ENCODE measurements at regions not wholly inside any gene's neighbourhood (a gene's known extent, or its start where the extent isn't known, plus 50 kb on each side); places are given as distances from the start of the nearest gene placed in this dataset.

DNA sequence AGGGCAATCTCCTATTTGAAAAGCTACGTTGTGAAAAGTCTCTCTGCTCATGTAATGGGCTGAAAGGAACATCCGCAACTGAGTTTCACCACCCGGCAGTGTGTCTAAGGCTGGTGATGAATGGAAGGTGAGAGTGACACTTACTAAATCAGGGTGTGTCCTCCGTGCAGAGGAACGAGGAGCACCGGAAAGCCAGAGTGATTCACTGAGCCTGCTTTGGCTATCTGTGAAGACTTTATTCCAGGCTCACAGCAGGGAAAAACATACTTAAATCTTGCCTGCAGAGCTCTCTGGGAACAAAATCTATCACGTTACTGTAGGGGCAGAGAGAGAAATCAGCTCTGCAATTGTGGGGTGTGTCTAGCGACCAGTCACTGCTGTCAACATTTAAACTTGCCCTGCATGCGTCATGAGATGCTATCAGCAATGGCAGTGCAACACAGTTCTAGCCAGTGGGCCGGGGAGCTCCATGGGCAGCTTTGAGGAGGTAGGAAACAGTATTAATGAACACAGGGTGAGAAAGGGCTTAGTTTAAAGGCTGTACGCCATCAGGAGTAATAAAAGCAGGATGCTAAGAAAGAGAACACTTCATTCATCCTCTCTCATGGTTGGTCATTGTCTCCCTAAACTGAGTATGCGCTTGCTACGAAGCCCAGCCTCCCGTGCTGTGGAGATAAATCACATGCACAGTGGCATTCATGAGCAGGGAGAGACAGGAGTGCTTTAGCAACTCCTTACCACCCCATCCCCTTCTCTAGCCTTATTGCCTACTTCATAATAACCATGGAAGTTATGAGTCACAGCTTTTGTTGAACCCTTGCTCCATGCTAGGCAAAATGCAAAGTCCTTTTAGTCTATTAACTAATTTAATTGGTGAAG is 542.7 kb upstream of the ADAMTS9 start:
- DNase-seq, result no peak

DNA sequence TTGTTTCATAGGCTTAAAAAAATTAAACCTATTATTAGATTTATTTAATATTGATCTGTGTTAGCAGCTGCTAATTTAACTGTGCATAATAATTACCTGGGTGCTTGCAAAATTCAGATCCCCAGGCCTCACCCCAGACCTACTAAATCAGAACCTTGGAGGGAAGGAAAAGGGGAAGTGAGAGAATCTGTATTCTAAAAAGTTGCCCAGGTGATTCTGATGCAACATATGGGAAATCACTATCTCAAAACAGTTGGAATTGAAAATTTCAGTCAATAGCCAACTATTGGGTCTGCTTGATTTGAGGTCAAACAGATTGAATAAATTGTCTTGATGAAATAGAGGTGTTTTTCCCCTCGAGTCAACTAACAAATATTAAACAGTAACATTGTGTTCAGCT is 538.5 kb upstream of the ADAMTS9 start:
- no peak for DNase-seq

DNA sequence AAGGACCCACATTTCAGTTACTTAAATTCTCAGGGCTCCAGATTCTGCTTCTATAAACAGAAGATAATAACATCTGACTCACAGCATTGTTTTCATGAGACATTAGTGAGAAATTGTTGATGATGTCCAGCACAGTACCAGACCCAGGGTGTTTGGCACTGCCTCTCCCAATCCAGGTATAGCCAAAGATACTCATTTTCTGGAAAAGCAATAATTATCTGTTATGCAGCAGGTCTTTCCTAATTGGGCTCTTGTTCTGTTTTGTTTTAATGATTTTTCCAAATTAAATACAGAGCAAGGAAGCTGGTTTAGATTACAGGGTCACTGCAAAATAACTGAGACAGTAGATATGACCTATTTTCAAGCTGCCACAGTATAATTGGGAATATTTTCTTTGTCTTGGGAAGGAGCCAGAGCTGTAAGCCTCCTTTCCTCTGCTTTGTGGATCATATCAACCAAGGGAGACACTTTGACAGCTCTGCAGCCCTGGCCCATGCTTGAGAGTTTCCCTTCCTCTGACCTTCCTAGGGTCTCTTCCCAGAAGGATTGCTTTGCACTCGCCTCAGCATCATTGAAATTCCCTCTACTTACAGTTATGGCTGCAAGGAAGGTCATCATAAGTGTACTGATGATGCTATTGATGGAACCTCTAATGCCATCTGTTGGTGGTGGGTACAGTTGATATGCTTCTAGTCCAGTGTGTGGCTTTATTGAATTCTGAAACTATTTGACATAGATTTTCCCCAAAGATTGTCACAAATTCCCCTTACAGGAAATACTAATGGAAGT is 522.4 kb upstream of the ADAMTS9 start:
- no peak for DNase-seq

DNA sequence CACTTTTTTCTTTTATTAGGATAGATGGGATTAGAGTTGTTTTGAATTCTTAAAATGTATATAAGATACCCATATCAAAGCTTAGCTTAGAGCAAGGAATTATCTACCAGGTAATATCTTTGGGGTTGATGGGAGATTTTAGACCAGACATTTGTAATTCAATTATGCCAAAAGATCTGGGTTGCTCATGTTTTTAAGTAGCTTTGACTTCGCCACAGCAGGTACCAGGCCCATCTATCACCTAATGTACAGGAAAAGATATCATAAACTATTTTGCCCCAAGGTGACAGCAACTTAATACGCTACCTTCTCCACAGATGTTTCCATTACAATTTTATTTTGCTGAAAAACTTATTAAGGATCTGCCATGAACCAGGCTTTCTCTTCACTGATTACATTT is 514.6 kb upstream of the ADAMTS9 start:
- no peak for DNase-seq

DNA sequence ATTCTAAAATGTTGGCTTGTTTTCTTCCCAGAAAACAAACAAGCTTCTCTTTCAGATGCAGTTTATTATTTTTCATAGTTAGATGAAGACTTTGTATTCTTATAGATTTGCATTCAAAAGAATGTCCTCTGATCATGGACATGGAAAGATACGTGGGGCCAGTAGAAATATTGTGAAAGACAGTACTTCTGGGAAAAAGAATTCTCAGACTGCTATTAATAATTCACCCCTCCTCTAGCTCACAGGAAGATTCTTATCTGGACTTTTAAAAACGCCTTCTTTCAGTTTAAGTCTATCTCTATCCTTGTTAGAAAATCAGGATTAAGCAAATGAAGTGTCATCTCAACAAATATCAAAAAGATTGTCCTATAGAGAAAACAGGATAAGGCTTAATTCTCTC is 514.1 kb upstream of the ADAMTS9 start:
- no peak for DNase-seq

DNA sequence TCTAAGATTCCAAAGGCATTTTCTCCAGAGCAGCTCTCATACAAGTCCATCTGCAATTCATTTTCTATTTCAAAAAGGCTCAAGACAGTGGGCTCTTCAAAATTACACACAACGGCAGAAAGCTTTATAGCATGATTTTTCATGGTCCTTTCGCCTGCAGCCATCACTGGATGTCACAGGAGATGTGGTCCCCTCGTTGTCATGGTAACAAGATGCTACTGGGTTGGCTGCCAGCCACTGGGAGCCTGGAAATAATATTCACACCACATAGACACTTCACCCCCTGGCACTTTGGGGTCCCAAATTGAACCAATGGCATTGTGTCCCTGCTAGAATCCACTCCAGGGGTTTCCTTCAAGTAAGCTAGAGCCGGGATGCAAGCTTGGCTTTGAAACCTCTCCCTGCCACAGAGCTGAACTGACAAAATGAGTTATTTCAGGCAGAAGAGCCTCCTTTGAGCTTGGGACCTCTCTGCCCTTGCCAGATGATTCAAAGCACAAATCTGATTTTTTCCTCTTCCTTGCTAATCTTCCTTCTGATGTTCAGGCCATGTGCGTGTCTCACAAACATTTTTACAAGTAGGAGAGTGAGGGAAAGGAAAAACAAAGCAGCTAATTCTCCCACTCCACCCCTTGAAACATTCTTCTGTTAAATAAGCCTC is 512.6 kb upstream of the ADAMTS9 start:
- DNase-seq, result no peak

DNA sequence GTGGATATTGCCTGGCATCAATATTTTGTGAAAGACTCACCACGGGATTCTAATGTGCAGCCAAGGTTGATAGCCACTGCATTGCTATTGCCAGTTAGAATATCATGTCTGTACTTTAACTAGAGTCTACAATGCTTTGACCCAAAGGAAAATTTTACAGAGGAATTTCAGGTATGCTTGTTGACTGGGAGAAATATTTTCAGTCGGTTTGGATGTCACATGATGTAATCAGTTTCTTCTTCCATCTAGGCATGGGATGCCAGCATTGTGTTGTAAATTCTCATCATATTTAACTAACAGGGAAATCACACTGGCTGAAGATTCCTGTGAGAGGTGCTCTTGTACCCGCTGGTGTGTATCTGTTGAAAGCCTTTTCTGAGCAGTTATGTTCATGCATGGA is 508.9 kb upstream of the ADAMTS9 start:
- DNase-seq, result no peak

DNA sequence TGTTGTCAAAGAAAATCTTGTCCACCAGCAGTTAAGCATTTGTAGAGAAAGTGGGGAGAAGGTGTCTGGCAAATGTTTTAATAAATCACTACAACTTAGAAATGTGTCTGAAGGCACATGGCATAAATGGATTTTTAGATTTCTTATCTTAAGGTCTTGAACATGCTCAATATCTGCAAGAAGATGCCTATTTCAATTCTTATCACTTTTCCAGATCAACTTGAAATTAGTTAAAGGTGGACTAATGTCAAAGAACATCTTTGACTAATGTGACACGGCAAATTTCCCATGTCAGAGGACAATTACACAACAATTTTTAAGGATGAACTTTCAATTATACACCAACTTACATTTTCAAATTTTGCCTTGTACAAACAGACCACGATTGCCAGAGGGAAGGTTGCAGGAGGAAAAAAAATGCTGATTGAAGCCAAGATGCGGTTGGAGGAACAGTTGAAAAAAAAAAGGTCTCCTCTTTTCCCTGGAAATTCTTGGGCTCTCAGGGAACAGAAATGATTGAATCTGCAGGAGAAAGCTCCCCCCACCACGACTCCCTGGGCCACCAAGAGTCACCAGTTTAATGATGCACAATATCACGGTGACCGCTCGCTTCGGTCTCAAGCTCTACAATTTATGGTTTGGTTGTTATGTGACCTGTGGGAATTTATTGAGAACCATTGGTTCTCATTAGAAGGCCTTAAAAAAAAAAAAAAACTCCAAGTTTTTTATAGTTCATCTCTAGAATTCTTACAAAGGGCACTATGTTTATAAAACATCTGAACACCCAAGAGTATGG is 507.6 kb upstream of the ADAMTS9 start:
- DNase-seq, result no peak

DNA sequence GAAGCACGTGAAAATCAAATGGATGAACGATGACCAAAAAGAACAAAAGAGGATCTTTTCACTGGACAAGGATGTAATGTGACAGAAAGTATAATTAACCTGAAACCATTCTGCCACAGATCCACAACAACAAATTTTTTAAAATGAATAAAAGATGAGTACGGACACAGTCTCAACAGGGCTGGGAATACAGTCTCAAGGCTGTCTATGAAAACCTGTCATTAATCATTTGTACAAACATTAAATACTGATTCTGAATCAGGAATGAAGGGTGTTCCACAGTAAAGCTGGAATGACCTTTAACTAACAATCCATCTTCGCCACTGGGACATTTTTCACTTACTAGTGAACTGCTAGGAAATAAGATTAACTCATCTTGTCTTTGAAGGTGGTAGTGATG is 506.9 kb upstream of the ADAMTS9 start:
- no peak for DNase-seq

DNA sequence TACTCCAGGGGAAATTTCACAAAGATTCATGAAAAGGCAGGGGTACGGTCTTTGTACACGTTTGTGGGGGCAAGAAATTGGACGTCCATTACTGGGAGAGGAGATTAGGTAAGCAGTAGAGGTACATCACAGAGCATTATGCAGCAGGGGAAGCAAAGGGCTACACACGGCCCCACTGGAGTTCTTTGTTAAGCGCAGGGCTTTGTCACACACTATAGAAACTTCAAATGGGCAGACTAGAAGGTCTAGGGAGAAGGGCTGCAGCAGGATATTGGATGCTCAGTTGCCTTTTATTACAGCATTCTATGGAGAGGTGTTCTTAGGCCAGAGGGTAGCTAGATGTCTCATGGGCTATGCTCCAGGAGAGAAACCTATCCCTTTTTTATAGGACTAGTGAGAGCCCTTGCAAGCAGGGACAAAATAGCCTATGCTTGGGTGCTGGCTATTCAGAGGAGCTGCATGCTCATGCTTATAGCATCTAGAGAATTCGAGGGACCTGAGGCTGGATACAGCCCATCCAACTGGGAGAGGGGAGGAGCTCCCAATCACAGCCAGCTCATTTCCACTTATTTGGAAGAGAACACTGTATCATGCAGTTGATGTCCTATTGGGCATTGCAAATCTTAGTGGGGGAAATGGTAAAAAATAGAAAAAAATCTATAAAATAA is 506.4 kb upstream of the ADAMTS9 start:
- no peak for DNase-seq

DNA sequence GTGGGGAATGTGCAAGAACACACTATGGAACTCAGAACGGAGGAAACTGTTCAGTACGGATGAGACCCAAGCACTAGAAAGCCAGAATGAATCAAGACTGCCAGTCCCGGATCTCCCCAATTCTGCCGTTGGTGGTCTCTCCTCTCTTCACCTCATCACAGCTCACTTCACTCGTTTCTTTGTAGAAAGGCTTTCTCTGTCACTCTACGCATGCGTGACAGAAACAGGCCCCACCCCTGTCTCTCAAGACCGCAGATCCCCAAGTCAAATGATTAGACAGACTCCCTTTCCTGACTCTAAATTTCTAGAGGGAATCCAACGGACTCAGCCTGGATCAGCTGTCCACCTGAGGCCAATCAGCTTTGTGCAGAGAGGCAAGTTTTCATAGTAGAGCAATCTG is 505.7 kb upstream of the ADAMTS9 start:
- no peak for DNase-seq

DNA sequence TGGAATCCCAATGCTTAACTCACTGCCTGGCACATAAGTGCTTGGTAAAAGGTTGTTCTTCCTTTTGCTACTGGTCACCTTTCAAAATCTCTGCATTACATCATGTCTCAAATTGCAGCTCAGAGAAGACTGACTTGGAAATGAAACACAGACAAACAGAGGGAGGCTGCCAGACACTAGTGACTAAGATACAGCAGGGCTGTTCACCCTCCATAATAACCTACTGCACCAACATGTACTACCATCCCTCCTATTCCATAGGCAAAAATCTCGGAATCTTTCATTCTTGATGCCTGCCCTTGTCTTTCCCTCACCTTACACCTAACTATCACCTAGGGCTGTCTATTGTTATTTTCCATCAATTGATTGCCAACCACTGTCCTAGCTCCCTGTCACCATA is 502.3 kb upstream of the ADAMTS9 start:
- no peak for DNase-seq

DNA sequence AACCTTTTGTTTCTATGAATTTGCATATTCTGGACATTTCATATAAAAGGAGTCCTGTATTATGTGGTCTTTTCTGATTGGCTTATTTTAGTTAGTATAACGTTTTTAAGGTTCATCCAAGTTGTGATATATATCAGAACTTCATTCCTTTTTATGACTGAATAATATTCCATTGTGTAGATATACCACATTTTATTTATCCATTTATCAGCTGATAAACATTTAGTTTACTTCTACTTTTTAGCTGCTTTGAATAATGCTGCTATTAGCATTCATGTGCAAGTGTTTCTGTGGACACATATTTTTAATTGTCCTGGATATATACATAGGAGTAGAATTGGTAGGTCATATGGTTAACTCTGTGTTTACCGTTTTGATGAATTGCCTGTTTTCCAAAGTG is 498.5 kb upstream of the ADAMTS9 start:
- no peak for DNase-seq

DNA sequence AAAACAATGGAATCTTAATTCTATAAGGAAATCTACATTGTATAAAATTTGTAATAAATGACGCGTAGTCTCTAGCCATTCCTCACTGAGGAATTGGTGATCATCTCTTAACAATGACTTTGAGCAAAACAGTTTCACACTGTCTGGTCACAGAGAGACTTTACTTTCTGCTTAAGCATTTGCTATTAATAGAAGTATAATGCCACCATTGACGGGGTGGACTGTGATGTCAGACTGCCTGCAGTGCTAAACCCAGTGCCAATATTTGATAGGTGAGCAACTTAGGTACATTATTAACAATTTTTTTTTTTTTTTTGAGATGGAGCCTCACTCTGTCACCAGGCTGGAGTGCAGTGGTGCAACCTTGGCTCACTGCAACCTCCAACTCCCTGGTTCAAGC is 494.9 kb upstream of the ADAMTS9 start:
- no peak for DNase-seq

DNA sequence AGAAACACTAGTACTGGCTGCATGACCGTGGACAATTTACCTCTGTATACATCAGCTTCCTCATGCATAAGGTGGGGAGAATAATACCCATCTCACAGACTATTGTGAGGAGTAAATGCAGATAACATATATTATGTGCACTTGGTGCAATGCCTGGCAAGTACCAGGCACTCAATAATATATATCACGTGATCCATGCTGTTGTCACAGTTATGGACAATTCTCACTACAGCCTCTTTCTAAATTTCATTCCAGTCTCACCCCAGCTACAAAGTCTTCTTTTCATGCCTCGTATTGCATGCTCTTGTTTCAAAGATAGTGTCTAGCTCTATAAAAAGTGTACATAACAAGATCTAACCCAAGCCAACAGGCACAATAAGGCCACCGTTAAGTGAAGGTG is 494.3 kb upstream of the ADAMTS9 start:
- no peak for DNase-seq

DNA sequence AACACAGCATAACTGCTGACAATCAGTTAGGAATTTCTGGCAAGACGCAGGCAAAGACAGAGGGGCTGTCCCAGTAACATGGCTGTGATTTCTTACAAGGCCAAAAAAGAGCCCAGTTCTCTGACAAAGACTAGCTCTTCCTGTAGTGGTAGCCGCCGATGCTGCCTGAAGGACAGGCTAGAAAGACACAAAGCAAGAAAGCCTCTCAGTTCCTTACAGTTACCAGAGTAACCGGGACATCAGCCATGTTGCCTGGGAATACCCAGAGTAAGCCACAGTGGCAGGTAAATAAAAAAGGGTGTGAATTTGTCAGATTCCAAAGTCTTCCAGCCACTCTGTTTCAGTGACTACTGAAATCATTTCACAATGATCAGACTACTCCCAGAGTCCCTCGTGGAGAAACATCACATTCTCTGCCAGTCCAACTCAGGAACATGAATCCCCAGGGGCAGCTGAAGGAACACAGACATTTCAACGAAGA is 493.6 kb upstream of the ADAMTS9 start:
- DNase-seq, result no peak

DNA sequence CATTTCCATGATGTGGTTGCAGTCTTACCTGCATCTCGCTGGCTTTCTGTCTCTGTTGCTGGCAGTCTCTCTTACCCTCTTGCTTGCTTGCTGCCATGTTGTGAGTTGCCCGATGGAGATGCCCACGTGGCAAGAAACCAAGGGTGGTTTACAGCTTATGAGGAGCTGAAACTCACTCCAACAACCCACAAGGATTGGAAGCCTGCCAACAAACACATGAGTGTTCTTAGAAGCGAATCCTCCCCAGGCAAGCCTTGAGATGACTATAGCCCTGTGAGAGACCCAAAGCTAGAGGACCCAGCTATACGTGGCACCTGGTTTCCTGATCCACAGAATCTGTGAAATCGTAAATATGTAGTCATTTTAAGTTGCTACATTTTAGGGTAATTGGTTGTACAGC is 490.9 kb upstream of the ADAMTS9 start:
- DNase-seq, result no peak

DNA sequence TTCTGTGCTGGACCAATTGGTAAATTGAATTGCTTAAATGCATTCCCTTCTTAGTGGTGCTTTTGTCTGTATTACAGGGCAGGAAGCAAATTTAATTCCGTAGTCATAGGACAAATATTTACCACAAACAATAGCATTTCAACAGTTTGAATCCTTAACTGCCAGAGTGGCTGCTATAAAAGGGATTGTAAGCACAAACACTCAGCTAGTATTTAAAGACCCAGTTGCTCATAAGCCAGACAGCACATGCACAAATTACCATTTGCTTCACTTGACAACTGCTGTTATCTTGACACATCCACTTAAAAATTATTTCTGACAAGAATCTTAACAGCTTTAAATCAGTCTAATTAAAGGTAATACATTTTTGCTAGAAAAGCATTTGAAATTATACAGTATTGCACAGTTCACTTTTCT is 490.2 kb upstream of the ADAMTS9 start:
- no peak for DNase-seq

DNA sequence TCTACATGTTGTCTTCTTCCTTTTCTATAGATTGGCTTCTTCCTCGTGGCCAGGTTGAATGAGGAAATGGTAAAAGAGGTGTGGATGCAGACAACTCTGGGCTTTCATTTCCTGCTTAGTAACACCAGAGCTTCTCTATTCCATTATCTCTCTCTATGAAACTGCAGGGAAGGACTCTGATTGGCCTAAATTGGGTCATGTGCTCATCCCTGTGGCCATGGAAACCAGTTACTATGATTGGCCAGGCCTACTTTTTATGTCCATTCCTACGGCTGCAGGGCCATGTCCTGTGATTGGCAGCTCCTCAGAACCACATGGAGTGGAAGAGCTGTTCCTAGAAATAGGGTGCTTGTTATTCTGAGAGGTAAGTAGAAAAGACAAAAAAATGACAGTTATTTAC is 486.9 kb upstream of the ADAMTS9 start:
- DNase-seq, result no peak

DNA sequence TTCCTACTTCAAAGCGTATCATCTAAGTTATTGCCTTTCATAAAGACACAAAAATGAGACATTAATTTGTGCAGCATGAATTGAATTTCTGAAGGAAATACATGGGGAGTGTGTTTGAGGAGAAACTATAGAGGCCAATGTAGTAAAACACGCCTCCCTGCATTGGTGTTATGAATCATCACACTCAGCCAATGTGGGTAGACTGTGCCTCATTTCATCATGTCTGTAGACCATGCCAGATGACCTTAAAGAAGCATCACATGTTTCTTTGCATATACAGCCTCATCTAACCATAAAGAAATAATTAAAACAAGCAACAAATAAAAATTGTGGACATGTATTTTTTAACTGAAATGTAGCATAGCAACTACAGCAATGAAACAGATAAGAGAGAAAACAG is 486.0 kb upstream of the ADAMTS9 start:
- no peak for DNase-seq

DNA sequence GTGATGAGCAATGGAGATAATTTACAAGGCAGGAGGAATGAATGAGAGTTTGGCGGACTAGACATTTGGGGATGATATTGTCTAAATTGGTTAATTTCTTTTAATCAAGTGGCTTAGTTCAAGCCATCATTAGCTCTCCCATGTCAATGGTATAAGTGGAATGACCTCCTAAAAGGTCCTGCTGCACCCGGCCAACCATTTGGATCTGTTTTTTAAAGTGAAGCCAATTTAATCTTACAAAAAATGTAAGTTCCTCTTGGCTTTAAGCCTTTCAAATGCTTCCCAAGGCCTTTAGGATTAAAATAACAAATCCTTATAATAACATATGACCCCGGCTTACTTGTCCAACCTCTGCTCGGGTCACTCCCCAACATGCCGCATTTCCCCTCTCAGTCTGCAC is 484.4 kb upstream of the ADAMTS9 start:
- DNase-seq, result no peak

DNA sequence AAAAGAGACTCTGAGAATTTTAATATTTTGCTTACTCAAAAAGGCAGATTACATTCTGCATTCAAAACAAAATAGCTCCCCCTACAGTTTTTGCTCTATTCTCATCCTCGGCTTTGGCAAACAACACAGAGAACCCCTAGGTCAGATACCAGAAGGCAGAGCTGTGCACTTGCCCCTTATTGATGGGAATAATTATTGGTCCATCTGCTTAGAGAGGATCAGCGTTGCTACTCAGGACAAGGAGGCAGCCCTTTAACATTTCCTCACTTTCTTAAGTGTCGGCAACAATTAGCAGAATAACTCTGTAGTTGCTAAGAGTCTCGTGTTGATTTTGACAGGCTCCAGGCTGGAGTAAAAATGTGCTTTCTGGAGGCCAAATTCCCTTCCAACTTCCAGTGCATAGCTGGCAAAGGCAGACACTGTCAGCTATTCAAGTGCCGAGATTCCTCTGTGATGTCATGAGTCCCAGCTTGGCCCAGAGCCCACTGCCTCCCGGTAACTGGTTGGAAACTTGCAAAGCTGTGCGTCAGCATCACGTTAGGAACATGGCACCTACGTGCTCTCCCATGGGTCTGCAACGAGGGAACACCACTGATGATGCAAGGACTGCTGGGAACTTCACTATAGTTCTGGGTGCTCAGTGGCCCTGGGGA is 482.7 kb upstream of the ADAMTS9 start:
- DNase-seq, result no peak
